ENCODE measurements at regions not wholly inside any gene's neighbourhood (a gene's known extent, or its start where the extent isn't known, plus 50 kb on each side); places are given as distances from the start of the nearest gene placed in this dataset.
"Not testable (repeated sequence)": the region's sequence is repeated elsewhere in the genome, so short reads cannot be mapped to it uniquely, and the experiment has no call there.

DNA sequence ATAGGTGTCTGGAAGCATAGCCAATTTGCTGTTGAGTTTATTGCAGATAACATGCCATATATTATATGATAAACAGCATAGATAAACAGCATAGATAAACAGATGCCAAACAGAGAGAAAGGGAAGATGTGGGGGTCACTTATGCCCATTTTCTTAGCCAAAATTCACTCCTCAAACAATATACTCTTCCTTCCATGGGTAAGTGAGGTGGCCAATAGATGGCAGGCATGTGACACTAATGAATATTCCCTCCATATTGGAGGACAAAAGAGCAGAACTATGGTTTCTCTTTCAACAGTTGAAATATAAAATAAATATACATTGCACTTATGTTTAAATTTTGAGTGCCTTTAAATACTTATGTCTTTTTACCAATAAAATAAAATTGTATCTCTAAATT lies 1212.8 kb downstream of the REEP3 start:
- ATAC-seq (no peak), DNase-seq (ENCODE audit: low spot score) (no peak)
- intact Hi-C loops (cut with DNase I) = no loop called here

DNA sequence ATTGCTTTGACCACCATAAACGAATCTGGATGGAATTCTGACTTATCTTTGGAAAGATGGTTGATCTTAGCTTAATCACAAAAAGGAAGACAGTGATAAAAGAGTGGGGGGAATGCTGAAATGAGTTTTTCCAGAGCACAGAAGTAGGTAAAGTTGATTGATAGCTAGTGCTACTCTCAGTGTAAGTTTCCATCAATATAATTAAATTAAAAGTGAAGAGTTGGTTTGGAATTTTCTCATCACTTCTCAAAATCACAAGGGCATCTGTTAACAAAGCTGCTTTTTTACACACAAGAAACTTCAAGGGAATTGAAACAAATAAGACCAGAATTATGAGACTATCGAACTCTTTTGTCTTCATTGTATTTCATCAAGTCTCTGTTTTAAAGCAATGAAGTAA lies 1217.3 kb downstream of the REEP3 start:
- ATAC-seq = no peak
- no peak for DNase-seq (ENCODE audit: low spot score)
- intact Hi-C loops (cut with DNase I) = no loop called here

DNA sequence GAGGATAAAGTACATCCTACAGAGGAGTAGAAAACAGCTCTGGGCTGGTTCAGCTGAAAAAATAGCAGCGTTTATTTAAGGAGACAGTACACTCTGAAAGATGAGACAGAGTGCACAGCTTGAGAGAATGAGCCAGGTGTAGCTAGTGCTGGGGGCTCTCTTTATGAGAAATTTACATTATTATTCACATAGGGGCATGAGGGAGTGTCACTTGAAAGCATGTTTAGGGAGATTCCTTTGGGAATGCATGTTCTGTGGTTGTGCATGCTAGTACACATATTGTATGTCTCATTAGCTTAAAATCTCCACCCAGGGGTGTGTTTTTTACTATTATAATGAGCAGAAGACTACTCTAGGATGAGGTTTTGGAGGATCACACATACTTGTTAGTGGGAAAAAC lies 1224.4 kb downstream of the REEP3 start:
- intact Hi-C loops (cut with DNase I) = no loop called here
- ATAC-seq = no peak
- DNase-seq (ENCODE audit: low spot score) = no peak

DNA sequence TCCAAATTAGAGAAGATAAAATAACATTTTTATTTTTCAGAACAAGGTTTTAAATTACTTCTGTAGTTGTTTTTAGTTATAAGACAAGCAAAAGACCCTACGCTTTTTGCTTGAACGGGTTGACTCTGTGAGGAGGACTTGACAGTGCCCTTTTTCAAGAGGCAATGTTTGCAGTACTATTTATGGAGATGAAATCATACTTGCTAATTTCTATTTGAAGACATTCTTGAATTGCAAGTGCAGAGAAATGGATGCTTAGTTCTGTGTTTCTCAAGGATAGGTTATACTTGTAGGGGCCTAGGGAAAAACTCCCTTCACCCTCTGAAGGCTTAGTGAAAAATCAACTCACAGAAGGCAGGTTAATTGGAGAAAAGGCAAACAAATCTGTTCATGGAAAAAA lies 1229.5 kb downstream of the REEP3 start:
- DNase-seq (ENCODE audit: low spot score) (no peak), ATAC-seq (no peak)
- intact Hi-C loops (cut with DNase I) = no loop called here

DNA sequence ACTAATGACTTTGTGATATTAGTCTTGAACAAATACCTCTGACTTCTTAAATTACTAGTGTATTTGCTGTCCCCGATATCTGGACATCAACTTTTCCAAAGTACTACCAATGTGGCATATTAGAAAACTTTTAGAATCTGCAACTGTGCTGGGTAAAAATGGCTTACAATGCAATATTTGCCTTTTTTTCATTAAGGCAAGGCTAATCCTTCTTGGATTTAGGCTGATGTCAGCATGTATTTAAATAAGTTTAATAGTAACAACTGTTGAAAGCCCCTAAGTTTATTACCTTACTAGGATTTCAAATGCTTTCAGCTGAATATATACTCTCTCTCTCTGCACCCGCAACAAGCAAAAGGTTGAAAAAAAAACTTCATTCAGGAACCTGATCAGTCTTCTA lies 1232.3 kb downstream of the REEP3 start:
- DNase-seq (ENCODE audit: low spot score) (no peak), ATAC-seq (no peak)
- intact Hi-C loops (cut with DNase I) = no loop called here

DNA sequence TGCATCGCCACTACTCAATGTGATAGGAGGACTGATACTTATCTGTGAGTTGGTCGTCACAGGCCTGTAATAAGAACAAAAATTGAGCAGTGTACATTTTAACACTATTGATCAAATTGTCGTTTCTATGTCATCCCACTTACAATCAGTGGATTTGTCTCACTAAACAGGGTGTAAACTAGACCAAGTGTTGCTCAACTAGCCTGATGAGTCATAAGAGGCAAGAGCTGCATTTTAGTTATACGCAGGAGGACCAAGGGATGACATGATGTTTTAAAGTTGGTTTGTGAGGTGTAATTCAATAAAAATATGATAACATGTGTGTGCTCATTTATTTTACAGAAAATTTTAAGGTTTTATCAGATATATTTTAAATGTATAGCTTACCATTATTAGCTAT lies 1239.2 kb downstream of the REEP3 start:
- no peak for ATAC-seq
- DNase-seq (ENCODE audit: low spot score) = no peak
- intact Hi-C loops (cut with DNase I) = no loop called here

DNA sequence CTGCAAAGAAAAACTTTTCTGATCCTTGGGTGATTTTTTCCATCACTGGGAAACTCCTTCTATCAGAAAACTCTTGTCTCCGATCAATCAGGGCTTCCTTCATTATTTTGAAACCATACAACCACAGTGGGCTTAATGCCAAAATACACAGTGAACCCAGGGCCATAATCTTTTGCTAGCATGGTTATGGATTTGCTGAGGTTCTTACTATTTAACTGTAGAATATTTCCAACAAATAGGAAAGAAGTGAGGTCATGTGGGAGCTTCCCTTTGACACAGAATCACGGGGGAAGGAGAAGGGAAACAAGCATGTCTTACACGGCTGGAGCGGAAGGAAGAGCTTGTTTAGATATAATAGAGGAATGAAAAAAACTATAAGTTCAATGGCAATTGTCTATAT lies 1241.7 kb downstream of the REEP3 start:
- intact Hi-C loops (cut with DNase I) = no loop called here
- ATAC-seq (no peak), DNase-seq (ENCODE audit: low spot score) (no peak)

DNA sequence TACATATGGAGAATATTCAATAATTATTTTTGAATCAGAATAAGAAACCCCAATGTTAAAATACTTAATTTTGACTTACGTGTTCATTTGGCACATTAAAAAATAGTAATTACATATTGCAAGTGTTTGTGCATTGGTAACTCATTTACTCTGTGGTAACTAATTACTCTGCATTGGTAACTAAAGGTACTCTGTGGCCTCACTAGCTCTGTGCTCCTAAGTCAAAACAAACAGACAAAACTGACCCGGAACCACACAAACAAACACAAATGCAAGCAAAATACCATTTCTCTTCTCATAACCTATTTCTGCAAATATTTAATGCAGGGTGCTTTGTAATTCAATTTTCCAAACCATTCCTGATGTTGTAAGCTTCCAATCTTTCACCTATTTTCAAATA lies 1244.3 kb downstream of the REEP3 start:
- intact Hi-C loops (cut with DNase I) = no loop called here

DNA sequence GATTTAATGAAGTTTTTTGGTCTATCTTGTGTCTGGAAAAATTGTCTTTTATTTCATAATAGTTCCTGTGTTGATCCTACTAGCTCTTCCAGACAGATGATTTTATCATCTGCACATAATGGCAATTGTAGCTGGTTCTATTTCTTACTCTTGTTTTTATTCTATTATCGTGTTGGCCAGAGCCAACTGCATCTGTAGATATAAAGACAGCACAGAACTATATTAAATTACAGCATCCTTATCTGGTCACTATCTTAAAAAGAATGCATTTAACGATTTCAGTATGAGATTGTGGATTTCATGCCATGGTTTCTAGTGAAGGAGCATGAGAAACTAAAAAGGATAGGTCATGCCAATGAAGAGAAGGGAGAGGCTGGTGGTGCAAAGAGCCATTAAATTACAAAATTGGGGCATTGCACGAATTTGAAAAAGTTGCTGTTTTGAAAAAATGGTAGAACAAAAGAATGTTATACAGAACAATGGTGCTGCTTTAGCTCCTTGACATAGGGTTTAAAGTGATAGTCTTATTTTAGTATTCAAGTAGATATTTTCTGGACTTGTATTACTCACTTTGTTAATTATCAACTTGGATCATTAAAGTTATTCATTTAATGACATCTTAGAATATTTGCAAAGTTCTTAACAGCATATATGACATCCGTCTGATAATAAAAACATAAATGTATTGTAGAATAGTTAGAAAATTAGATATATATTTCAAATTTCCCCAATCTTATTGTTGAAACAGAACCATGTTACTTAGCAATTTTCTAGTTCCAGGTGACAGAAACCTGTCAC lies 1250.3 kb downstream of the REEP3 start:
- ATAC-seq = no peak
- DNase-seq (ENCODE audit: low spot score) = no peak

More for the DNA sequence above, 1244.3 kb downstream of the REEP3 start:
- DNase-seq (ENCODE audit: low spot score) (no peak), ATAC-seq (no peak)

DNA sequence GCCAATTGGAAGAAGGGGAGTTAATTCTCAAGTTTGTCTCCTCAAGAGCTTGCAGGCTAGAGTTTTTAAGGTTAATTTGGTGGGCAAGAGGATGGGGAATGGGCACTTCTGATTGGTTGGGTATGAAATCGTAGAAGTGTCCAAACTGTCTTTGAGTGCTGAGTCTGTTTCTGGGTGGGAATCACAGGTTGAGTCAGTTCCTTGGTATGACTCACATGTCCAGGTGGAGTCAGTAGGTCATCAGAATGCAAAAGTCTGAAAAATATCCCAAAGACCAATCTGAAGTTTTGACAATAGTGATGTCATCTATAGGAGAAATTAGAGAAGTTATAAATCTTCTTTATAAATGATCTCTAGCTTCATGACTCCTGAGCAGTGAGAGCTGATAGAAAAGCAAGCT lies 1252.2 kb downstream of the REEP3 start:
- ATAC-seq (no peak), DNase-seq (ENCODE audit: low spot score) (no peak)
- intact Hi-C loops (cut with DNase I) = no loop called here

More for the DNA sequence above, 1250.3 kb downstream of the REEP3 start:
- intact Hi-C loops (cut with DNase I) = no loop called here

DNA sequence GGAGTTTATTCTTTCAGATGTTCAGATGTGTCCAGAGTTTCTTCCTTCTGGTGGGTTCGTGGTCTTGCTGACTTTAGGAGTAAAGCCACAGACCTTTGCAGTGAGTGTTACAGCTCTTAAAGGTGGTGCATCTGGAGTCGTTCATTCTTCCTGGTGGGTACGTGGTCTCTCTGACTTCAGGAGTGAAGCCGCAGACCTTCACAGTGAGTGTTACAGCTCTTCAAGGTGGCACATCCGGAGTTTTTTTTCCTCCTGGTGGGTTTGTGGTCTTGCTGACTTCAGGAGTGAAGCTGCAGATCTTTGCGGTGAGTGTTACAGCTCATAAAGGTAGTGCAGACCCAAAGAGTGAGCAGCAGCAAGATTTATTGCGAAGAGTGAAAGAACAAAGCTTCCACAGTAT lies 1263.2 kb downstream of the REEP3 start:
- intact Hi-C loops (cut with DNase I); ATAC-seq; DNase-seq (ENCODE audit: low spot score): not testable (repeated sequence)

DNA sequence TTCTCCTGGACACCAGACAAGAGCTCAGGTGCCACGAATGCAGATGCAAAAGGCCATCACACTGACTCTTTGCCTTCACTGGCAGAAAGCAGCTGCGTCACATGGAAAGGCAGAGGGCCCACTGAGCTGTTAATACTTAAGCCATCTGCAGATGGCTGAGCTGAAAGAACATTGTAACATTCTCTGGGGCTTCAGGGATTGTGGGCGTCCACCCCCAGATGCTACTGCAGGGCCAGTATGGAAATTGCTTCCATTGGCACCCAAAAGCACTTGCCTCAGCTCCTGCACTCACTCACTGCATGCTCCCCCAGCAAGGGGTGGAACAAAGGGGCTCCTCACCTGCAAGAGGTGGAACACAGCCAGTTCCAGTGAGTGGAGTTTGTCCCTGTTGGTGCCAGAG lies 1264.6 kb downstream of the REEP3 start:
- no peak for ATAC-seq
- DNase-seq (ENCODE audit: low spot score) = no peak
- intact Hi-C loops (cut with DNase I) = no loop called here

DNA sequence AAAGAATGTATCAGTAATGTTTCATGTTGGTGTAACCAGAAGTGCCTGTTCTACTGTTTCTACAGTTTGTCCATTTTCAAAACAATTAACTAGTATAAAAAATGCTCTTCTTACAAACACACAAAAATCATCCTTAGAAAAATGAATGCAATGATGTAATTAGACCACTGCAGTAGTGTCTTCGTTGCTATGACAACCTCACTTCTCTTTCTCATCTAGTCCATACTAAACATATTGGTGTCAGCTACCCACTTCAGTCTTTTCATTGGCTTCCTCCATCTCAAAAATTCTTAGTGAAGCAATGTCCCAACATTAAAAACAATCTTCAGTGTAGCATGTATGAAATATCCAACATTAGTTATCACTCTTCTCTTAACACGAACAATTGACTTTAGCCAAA lies 1265.8 kb downstream of the REEP3 start:
- DNase-seq (ENCODE audit: low spot score) = no peak
- intact Hi-C loops (cut with DNase I) = no loop called here
- no peak for ATAC-seq

DNA sequence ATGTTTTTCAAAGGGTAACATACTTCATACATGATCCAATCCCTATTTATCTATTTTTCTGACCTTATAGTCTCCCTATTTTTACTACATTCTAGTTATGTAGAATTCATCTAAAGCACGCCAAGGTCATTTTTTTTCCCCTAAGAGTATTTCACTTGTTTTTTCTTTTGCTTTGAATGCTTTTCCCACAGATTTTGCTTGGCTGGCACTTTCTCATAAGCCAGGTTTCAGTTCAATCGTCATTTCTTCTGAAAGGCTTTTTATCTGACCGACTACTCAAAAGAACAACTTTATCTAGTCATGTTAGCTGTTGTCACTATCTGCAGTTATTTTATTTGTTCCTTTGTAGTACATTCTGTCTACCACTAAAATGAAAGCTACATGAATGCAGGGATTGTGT lies 1274.6 kb downstream of the REEP3 start:
- no peak for DNase-seq (ENCODE audit: low spot score)
- intact Hi-C loops (cut with DNase I) = no loop called here
- no peak for ATAC-seq

DNA sequence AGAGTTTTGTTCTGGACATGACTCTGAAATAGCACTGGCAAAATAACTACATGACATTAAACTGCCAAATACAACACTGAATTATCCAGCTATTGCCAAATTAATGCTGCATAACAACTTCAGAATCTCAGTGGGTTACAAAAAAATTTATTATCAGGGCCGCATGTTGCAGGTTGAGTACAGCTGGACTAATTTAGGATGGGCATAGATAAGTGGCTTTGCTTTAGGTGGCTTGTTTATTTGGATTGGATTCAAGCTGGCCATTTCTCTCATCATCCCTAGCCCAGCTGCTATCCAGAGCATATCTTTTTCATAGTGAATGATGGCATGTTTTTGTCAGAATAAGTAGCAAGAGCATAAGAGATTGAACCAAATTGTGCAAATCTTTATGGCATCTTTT lies 1277.1 kb downstream of the REEP3 start:
- DNase-seq (ENCODE audit: low spot score) (no peak), ATAC-seq (no peak)
- intact Hi-C loops (cut with DNase I) = no loop called here

DNA sequence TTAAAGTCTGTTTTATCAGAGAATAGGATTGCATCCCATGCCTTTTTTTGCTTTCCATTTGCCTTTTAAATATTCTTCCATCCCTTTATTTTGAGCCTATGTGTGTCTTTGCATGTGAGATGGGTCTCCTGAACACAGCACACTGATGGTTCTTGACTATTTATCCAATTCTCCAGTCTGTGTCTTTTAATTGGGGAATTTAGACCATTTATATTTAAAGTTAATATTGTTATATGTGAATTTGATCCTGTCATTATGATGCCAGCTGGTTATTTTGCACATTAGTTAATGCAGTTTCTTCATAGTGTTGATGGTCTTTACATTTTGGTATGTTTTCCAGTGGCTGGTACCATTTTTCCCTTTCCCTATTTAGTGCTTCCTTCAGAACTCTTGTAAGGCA lies 1287.0 kb downstream of the REEP3 start:
- DNase-seq (ENCODE audit: low spot score); intact Hi-C loops (cut with DNase I); ATAC-seq: not testable (repeated sequence)

DNA sequence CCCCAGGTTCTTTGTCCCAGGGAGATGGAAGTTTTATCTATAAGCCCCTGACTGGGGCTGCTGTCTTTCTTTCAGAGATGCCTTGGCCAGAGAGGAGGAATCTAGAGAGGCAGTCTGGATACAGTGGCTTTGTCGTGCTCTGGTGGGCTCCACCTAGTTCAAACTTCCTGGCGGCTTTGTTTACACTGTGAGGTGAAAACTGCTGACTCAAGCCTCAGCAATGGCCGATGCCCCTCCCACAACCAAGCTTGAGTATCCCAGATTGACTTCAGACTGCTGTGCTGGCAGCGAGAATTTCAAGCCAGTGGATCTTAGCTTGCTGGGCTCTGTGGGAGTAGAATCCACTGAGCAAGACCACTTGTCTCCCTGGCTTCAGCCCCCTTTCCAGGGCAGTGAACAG lies 1288.8 kb downstream of the REEP3 start:
- ATAC-seq; intact Hi-C loops (cut with DNase I); DNase-seq (ENCODE audit: low spot score): not testable (repeated sequence)

DNA sequence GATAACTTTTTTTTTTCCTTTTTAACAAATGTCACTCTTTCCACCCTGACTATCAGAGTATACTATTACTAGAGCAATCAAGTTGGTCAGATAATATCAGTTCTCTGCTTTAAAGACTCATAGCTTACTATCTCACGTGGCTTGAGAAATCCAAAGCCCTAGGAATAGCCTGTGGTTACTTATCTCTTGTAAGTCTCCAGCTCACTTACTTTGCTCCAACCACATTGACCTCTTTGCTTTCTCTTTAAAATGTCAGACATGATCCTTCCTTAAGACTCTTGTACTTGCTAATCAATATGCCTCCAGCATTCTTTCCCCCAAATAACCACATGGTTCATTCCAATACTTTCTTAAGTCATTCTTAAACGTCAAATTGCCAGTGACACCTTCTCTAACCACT lies 1292.2 kb downstream of the REEP3 start:
- DNase-seq (ENCODE audit: low spot score) = no peak
- ATAC-seq = no peak
- intact Hi-C loops (cut with DNase I) = no loop called here

DNA sequence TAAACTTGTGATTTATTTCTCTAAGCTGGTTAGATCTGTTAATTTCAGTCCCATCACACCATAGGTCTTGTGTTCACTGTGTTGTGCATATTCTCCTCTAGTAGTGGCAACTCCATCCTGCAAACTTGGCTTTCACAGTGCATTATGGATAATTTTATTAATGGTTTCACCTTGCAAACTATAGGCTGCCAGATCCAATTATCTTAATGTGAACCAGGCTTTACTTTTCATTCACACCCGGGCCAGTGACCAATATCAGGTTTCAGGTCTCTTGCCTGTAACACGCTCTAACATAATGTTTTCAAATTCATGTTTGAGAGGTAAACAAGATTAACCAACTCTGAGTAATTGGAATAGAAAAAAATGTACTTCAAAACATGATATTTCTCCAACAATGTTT lies 1293.0 kb downstream of the REEP3 start:
- DNase-seq (ENCODE audit: low spot score) (no peak), ATAC-seq (no peak)
- intact Hi-C loops (cut with DNase I) = no loop called here

DNA sequence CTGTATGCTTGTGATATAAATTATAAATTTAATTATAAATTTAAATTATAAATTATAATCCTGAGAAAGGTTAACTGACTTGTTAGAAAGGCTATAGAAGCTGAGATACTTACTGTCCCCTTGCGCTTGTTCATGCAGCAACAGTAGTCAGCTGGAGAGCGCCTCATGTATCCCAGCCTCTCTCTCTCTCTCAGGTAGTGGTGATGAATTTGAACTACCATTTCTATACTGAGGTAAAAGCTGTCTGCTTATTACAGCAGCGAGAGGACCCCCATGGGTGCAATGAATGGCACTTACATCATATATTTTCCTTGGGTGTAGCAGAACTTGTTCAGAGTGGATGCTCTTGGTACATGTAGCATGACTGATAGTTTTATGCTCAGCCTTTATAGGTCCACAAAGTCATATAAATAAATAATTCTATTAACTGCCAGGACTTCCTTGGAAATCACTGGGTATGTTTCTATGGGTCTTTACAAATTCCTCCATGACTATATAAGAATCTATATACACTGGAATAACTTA lies 1308.7 kb downstream of the REEP3 start:
- ATAC-seq (no peak), DNase-seq (ENCODE audit: low spot score) (no peak)
- intact Hi-C loops (cut with DNase I) = no loop called here

DNA sequence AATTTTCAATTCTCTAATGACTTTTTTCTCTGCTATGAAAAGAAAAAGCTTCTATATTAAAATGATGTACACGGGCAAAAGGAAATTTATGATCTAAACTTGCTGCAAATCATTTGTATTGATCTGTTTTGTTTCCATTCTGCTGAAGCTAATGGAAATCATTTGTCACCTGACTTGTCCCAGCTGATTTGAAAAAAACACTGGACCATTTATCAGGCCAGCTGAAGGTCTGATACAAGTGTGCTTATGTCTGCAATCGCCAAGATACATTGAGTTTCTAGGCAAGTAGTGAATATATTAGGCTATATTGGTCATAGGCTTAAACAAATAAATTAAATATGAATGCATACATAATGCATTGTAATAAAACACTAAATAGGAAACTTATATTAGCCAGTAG lies 1309.7 kb downstream of the REEP3 start:
- DNase-seq (ENCODE audit: low spot score) = no peak
- intact Hi-C loops (cut with DNase I) = no loop called here
- no peak for ATAC-seq

All from sciatic nerve (tissue), 2 donors.